Endothelial cell of umbilical vein (primary cell): ENCODE measurements at regions not wholly inside any gene's neighbourhood (a gene's known extent, or its start where the extent isn't known, plus 50 kb on each side); places are given as distances from the start of the nearest gene placed in this dataset.

ENCODE experiments used
- BruUV-seq: library from RNA; stranded (reverse); fragments of 400-500 nt; replicated peaks from 2 replicates; lab custom pipeline; 2021; lab: Mats Ljungman, UMichigan
- CTCF ChIA-PET: fragments of 300-600, 350-600 bp; sonication (Branson Sonifier 250); formaldehyde crosslinking; loops from one replicate; lab custom pipeline; 2021; ENCODE audit warnings: antibody characterized with exemption, inconsistent platforms; lab: Charles Lee
- POLR2A ChIA-PET: fragments of 300-600, 350-600 bp; sonication (Branson Sonifier 250); formaldehyde crosslinking; loops from one replicate; lab custom pipeline; 2021; ENCODE audit warnings: antibody characterized with exemption, inconsistent platforms; lab: Charles Lee
- DNase-seq: peaks from one replicate; pipeline ENCODE4 v3.0.0-alpha.2; 2011; ENCODE audit warnings: low read depth, low spot score
- FAIRE-seq: peaks from 2 replicates; lab custom pipeline; 2011; peaks lifted over from hg19 to GRCh38; lab: Jason Lieb, UNC
- H2AFZ ChIP-seq: 2 replicates; pipeline ENCODE4 v1.6.0; 2012; ENCODE audit warnings: low read depth, low read length, control low read depth, inconsistent platforms
- H3K27ac ChIP-seq: 2 replicates; pipeline ENCODE4 v1.5.1; 2011; ENCODE audit warnings: low read depth, mild to moderate bottlenecking, control low read depth, low read length, moderate library complexity; ENCODE audit not compliant: insufficient read depth
- H3K27me3 ChIP-seq, 2 experiments: 2 replicates each; pipeline versions ENCODE4 v1.6.0 to v1.6.1; 2011; ENCODE audit warnings: low read length in 2 of 2, mixed read lengths in 1 of 2; ENCODE audit not compliant: control insufficient read depth in 2 of 2, insufficient read depth in 2 of 2
- H3K36me3 ChIP-seq, 2 experiments: 2 replicates in 1 of 2; 3 replicates in 1 of 2; pipeline ENCODE4 v1.5.1; 2011; ENCODE audit warnings: low read length in 2 of 2, mild to moderate bottlenecking in 1 of 2, moderate library complexity in 1 of 2; ENCODE audit not compliant: control insufficient read depth in 2 of 2, insufficient read depth in 2 of 2; ENCODE audit errors: extremely low read depth in 1 of 2
- H3K4me1 ChIP-seq: 3 replicates; pipeline ENCODE4 v1.5.1; 2011; ENCODE audit warnings: mild to moderate bottlenecking, low read length; ENCODE audit not compliant: control insufficient read depth, insufficient read depth; ENCODE audit errors: extremely low read depth
- H3K4me2 ChIP-seq: 2 replicates; pipeline ENCODE4 v1.6.1; 2011; ENCODE audit warnings: low read length, control low read depth, mixed read lengths; ENCODE audit not compliant: insufficient read depth
- H3K4me3 ChIP-seq, 3 experiments: fragments of 200-600 bp in 1 of 3; sonication (generic), shearing (Covaris generic) in 1 of 3; replicated peaks in 1 of 3; 2 replicates each; pipeline ENCODE4 v1.5.1; 2011 to 2016; ENCODE audit warnings: control low read depth in 3 of 3, low read length in 3 of 3, mild to moderate bottlenecking in 2 of 3, inconsistent platforms in 1 of 3, low read depth in 1 of 3, moderate library complexity in 1 of 3; ENCODE audit not compliant: insufficient read depth in 1 of 3
- H3K79me2 ChIP-seq: 2 replicates; pipeline ENCODE4 v1.6.0; 2012; ENCODE audit warnings: low read length, inconsistent platforms; ENCODE audit not compliant: control insufficient read depth, insufficient read depth
- H3K9ac ChIP-seq: replicated peaks from 2 replicates; pipeline ENCODE3; 2011; ENCODE audit warnings: low read length, control low read depth; ENCODE audit not compliant: insufficient read depth; ENCODE audit errors: extremely low read depth
- H3K9me1 ChIP-seq: replicated peaks from 3 replicates; pipeline ENCODE4 v1.6.0; 2011; ENCODE audit warnings: mild to moderate bottlenecking, low read length; ENCODE audit not compliant: control insufficient read depth, insufficient read depth; ENCODE audit errors: extremely low read depth
- H3K9me3 ChIP-seq: replicated peaks from 2 replicates; pipeline ENCODE4 v1.5.1; 2012; ENCODE audit warnings: low read length, inconsistent platforms; ENCODE audit not compliant: control insufficient read depth, insufficient read depth
- H4K20me1 ChIP-seq: replicated peaks from 2 replicates; pipeline ENCODE3; 2011; ENCODE audit warnings: mild to moderate bottlenecking, low read length; ENCODE audit not compliant: control insufficient read depth, insufficient read depth; ENCODE audit errors: extremely low read depth
- EZH2 ChIP-seq: IDR thresholded peaks from 2 replicates; pipeline ENCODE4 v1.6.1; 2012; ENCODE audit warnings: borderline replicate concordance, low read depth, mild to moderate bottlenecking, moderate library complexity, low read length, inconsistent platforms; ENCODE audit not compliant: severe bottlenecking
- FOS ChIP-seq: IDR thresholded peaks from 2 replicates; pipeline ENCODE4 v1.6.1; 2011; ENCODE audit warnings: mild to moderate bottlenecking, low read length, moderate library complexity, borderline replicate concordance; ENCODE audit not compliant: insufficient read depth
- GATA2 ChIP-seq: IDR thresholded peaks from 2 replicates; pipeline ENCODE4 v1.7.0; 2011; ENCODE audit warnings: low read depth, mild to moderate bottlenecking, moderate library complexity, mixed read lengths, low read length; ENCODE audit not compliant: insufficient read length, insufficient read depth
- JUN ChIP-seq: IDR thresholded peaks from 2 replicates; pipeline ENCODE4 v1.6.1; 2011; ENCODE audit warnings: borderline replicate concordance, low read depth; ENCODE audit not compliant: insufficient read length, insufficient read depth
- MYC ChIP-seq: IDR thresholded peaks from one replicate; pipeline ENCODE4 v1.6.1; 2011; ENCODE audit warnings: mild to moderate bottlenecking, low read depth, low read length
- POLR2A ChIP-seq: IDR thresholded peaks from 2 replicates; pipeline ENCODE4 v1.6.1; 2012; ENCODE audit warnings: low read depth, mild to moderate bottlenecking, control low read depth, low read length
- POLR2AphosphoS5 ChIP-seq: IDR thresholded peaks from 2 replicates; pipeline ENCODE4 v1.6.1; 2012; ENCODE audit warnings: low read depth, mild to moderate bottlenecking, control low read depth, low read length, moderate library complexity; ENCODE audit not compliant: insufficient read depth
- dilution Hi-C: fragments of 300-500 bp; cut with MboI; formaldehyde crosslinking; loops from one replicate; pipeline ENCODE4 v1.15.0; 2019; ENCODE audit warnings: low sequenced_read_pairs; ENCODE audit not compliant: extremely low pct_ligation_motif_present
- intact Hi-C: fragments of 100-400 bp; cut with micrococcal nuclease; formaldehyde crosslinking; loops from one replicate; pipeline ENCODE4 v1.10.0; 2022
- TF ChIP-seq, protein P1 (sequence below): IDR thresholded peaks from 2 replicates; pipeline ENCODE4 v1.6.1; 2011; ENCODE audit not compliant: insufficient read depth, insufficient read length
- TF ChIP-seq, protein P2 (sequence below), 2 donors: IDR thresholded peaks; 1 replicate in 1 of 2; 2 replicates in 1 of 2; pipeline ENCODE4 v1.5.1; 2011; ENCODE audit warnings: low read length in 2 of 2, mild to moderate bottlenecking in 2 of 2, moderate library complexity in 2 of 2, control low read depth in 1 of 2, inconsistent platforms in 1 of 2, low read depth in 1 of 2; ENCODE audit not compliant: insufficient read depth in 1 of 2; ENCODE audit errors: extremely low read depth in 1 of 2

DNA sequence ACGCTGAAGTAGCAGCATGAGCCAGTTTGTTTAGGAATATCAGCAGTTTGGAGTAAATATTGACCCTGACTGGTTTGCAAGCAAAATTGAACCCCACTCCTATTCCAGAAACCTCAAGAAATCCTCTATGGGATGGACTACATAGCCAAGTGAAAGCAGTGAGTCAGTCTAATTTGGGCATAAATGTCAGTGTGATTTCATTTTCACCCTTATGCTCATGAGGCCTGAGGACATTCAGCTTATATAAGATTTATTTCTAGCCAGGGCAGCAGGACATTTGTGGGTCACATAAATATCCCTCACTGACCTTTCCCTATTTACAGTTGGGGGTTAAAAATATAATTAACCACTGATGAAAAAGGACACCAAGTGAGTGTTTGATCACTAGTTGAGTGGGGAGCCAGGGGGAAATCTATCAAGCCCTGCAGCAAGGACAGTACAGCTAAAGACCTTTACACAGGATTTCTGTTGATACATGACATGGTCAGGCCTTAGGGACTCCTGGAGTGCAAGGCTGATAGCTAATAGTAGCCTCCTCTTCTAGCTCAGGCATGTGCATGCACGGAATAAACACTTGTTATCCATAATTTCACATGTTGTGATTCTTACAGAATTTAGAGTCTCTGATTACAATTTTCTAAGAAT lies 996.9 kb upstream of the GRIA3 start:
- Histone ChIP-seq H3K4me3 (no peak overlapping the region), H3K4me1 (no peaks in the 10 kb centered on the region), H3K36me3 (no peaks in the 10 kb centered on the region), H3K9me3 (no peaks in the 10 kb centered on the region), H3K4me2 (no peak overlapping the region), H3K9ac (no peak overlapping the region), H4K20me1 (no peaks in the 10 kb centered on the region), H3K9me1 (no peaks in the 10 kb centered on the region), H3K27ac (no peak overlapping the region), H3K79me2 (no peaks in the 10 kb centered on the region), H3K27me3 (no peaks in the 10 kb centered on the region), H2AFZ (no peak overlapping the region)
- no peak for DNase-seq
- no TSS peak for BruUV-seq
- FAIRE-seq = no peak
- CTCF ChIA-PET = no interaction called here
- dilution Hi-C loops (no loop called here), intact Hi-C loops (no loop called here)
- TF ChIP-seq JUN (no peak), FOS (no peak)
- TF ChIP-seq, protein P1, sequence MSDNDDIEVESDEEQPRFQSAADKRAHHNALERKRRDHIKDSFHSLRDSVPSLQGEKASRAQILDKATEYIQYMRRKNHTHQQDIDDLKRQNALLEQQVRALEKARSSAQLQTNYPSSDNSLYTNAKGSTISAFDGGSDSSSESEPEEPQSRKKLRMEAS = no peak
- POLR2A ChIA-PET = no interaction called here

DNA sequence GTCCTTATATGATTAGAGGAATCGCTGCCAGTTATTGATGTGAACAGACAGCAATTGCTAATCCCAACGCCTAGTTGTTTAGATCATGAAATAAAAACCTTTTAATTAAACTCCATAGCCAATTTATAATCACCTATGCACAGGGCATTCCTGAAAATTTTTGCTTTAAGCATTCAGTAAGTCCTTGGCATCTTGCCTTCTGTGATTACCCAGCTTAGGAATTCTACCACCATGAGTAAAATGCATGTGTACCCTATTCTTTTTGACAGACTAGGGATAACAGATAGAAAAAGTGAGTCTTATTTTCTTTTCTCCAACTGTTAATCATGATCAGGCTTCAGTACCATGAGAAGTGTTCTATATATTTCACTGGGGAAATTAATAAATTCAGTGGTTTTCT lies 995.3 kb upstream of the GRIA3 start:
- no peak for DNase-seq
- ChIA-PET CTCF (no interaction called here), POLR2A (no interaction called here)
- Histone ChIP-seq H4K20me1 (no peaks in the 10 kb centered on the region), H3K4me3 (no peak overlapping the region), H3K27me3 (no peaks in the 10 kb centered on the region), H3K4me2 (no peak overlapping the region), H3K79me2 (no peaks in the 10 kb centered on the region), H3K36me3 (no peaks in the 10 kb centered on the region), H2AFZ (no peak overlapping the region), H3K9me1 (no peaks in the 10 kb centered on the region), H3K9me3 (no peaks in the 10 kb centered on the region), H3K4me1 (no peaks in the 10 kb centered on the region), H3K9ac (no peak overlapping the region), H3K27ac (no peak overlapping the region)
- no TSS peak for BruUV-seq
- dilution Hi-C loops (no loop called here), intact Hi-C loops (no loop called here)
- no peak for FAIRE-seq
- TF ChIP-seq JUN (no peak), MYC (no peak), FOS (no peak), POLR2A (no peak), GATA2 (no peak), EZH2 (no peak), POLR2AphosphoS5 (no peak)
- TF ChIP-seq, protein P2, sequence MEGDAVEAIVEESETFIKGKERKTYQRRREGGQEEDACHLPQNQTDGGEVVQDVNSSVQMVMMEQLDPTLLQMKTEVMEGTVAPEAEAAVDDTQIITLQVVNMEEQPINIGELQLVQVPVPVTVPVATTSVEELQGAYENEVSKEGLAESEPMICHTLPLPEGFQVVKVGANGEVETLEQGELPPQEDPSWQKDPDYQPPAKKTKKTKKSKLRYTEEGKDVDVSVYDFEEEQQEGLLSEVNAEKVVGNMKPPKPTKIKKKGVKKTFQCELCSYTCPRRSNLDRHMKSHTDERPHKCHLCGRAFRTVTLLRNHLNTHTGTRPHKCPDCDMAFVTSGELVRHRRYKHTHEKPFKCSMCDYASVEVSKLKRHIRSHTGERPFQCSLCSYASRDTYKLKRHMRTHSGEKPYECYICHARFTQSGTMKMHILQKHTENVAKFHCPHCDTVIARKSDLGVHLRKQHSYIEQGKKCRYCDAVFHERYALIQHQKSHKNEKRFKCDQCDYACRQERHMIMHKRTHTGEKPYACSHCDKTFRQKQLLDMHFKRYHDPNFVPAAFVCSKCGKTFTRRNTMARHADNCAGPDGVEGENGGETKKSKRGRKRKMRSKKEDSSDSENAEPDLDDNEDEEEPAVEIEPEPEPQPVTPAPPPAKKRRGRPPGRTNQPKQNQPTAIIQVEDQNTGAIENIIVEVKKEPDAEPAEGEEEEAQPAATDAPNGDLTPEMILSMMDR (IDR thresholded peaks at IDR 0.05; ENCODE audit: extremely low read depth in 1 of 2, insufficient read depth in 1 of 2, low read depth in 1 of 2, low read length in 2 of 2) = no peak
- TF ChIP-seq, protein P1 = no peak
